ENCODE measurements at regions not wholly inside any gene's neighbourhood (a gene's known extent, or its start where the extent isn't known, plus 50 kb on each side); places are given as distances from the start of the nearest gene placed in this dataset.

- TF ChIP-seq YY1 (IDR thresholded peaks at IDR 0.05; ENCODE audit: extremely low read depth, insufficient replicate concordance, low read depth, low read length), result no peak
- TF ChIP-seq CTCF (IDR thresholded peaks at IDR 0.05 in 2 of 3, conservative IDR thresholded peaks at IDR 0.05 in 1 of 3; ENCODE audit: borderline replicate concordance in 1 of 3, insufficient read depth in 1 of 3, low read depth in 2 of 3, low read length in 2 of 3), result no peak
- no peak for TF ChIP-seq ZFX (IDR thresholded peaks at IDR 0.05)
- no peak for TF ChIP-seq POLR2AphosphoS5 (IDR thresholded peaks at IDR 0.05; ENCODE audit: low read depth, low read length)
Observed at GRCh38 chr1:38644092-38644491, 215.5 kb downstream of the RRAGC start.
